GM18867 (cell line): ENCODE measurements at regions not wholly inside any gene's neighbourhood (a gene's known extent, or its start where the extent isn't known, plus 50 kb on each side); places are given as distances from the start of the nearest gene placed in this dataset.

Experiments
- ATAC-seq: cut with Tn5 transposase; IDR thresholded peaks from one replicate; pipeline ENCODE4 v1.9.1; 2021; ENCODE audit warnings: mild to moderate bottlenecking, moderate library complexity; ENCODE audit not compliant: unreplicated experiment

GRCh38 chr6:91751526-91751925, 1164.7 kb upstream of the MAP3K7 start:
- no peak for ATAC-seq

GRCh38 chr6:91744566-91744965, 1157.7 kb upstream of the MAP3K7 start:
- no peak for ATAC-seq

GRCh38 chr6:91743756-91744155, 1156.9 kb upstream of the MAP3K7 start:
- ATAC-seq: no peak

GRCh38 chr6:91731939-91732338, 1145.1 kb upstream of the MAP3K7 start:
- ATAC-seq: no peak

- ATAC-seq: no peak
These were observed 1143.8 kb upstream of the MAP3K7 start for GRCh38 chr6:91730710-91731109.

GRCh38 chr6:91720324-91720723, 1133.5 kb upstream of the MAP3K7 start:
- ATAC-seq: no peak

GRCh38 chr6:91719414-91719813, 1132.5 kb upstream of the MAP3K7 start:
- peak; percentile 37 for ATAC-seq

- peak; percentile 70 for ATAC-seq
These were observed 1131.3 kb upstream of the MAP3K7 start for GRCh38 chr6:91718198-91718597.

GRCh38 chr6:91717094-91717493, 1130.2 kb upstream of the MAP3K7 start:
- no peak for ATAC-seq

GRCh38 chr6:91716361-91716760, 1129.5 kb upstream of the MAP3K7 start:
- ATAC-seq: no peak

GRCh38 chr6:91715171-91715805, 1128.4 kb upstream of the MAP3K7 start:
- ATAC-seq: no peak

GRCh38 chr6:91713911-91714310, 1127.0 kb upstream of the MAP3K7 start:
- ATAC-seq: no peak

- ATAC-seq: no peak
These were observed 1124.6 kb upstream of the MAP3K7 start for GRCh38 chr6:91711518-91711917.

GRCh38 chr6:91710342-91710741, 1123.5 kb upstream of the MAP3K7 start:
- no peak for ATAC-seq

- no peak for ATAC-seq
These were observed 1121.7 kb upstream of the MAP3K7 start for GRCh38 chr6:91708534-91708933.

- no peak for ATAC-seq
These were observed 1118.8 kb upstream of the MAP3K7 start for GRCh38 chr6:91705646-91706045.

- no peak for ATAC-seq
These were observed 1117.7 kb upstream of the MAP3K7 start for GRCh38 chr6:91704531-91704930.

- ATAC-seq: no peak
These were observed 1110.3 kb upstream of the MAP3K7 start for GRCh38 chr6:91697010-91697695.

- no peak for ATAC-seq
These were observed 1108.3 kb upstream of the MAP3K7 start for GRCh38 chr6:91695221-91695620.

- no peak for ATAC-seq
These were observed 1107.3 kb upstream of the MAP3K7 start for GRCh38 chr6:91694016-91694654.

- ATAC-seq: no peak
These were observed 1104.6 kb upstream of the MAP3K7 start for GRCh38 chr6:91691449-91691848.

- ATAC-seq: no peak
These were observed 1096.4 kb upstream of the MAP3K7 start for GRCh38 chr6:91683240-91683639.
